Loucy (cell line): ENCODE measurements at regions not wholly inside any gene's neighbourhood (a gene's known extent, or its start where the extent isn't known, plus 50 kb on each side); places are given as distances from the start of the nearest gene placed in this dataset.

Experiments used
- H2AFZ ChIP-seq: fragments of 200-600 bp; sonication (generic); 2 replicates; pipeline ENCODE4 v1.6.0; 2016; ENCODE audit warnings: antibody characterized with exemption, mild to moderate bottlenecking, low read length, moderate library complexity
- H3F3A ChIP-seq: fragments of 200-600 bp; 2 replicates; pipeline ENCODE4 v1.6.0; 2016; ENCODE audit warnings: antibody characterized with exemption, low read depth, mild to moderate bottlenecking
- H3K27me3 ChIP-seq: fragments of 200-600 bp; sonication (generic); 2 replicates; pipeline ENCODE4 v1.6.1; 2014; ENCODE audit warnings: low read length, mild to moderate bottlenecking; ENCODE audit not compliant: insufficient read depth, poor library complexity, severe bottlenecking
- H3K36me3 ChIP-seq: fragments of 200-600 bp; sonication (generic); 2 replicates; pipeline ENCODE4 v1.6.1; 2016; ENCODE audit warnings: low read length; ENCODE audit not compliant: insufficient read depth
- H3K4me1 ChIP-seq: fragments of 200-600 bp; sonication (generic); 2 replicates; pipeline ENCODE4 v1.5.1; 2014; ENCODE audit warnings: low read length, mild to moderate bottlenecking; ENCODE audit not compliant: insufficient read depth, poor library complexity, severe bottlenecking
- H3K4me2 ChIP-seq: fragments of 200-600 bp; sonication (generic); 2 replicates; pipeline ENCODE4 v1.6.0; 2014; ENCODE audit warnings: antibody characterized with exemption, low read length, low read depth, mild to moderate bottlenecking; ENCODE audit not compliant: poor library complexity, severe bottlenecking
- H3K4me3 ChIP-seq: fragments of 200-600 bp; sonication (generic); 2 replicates; pipeline ENCODE4 v1.5.1; 2014; ENCODE audit warnings: low read length, mild to moderate bottlenecking, mixed read lengths; ENCODE audit not compliant: poor library complexity, severe bottlenecking
- H3K79me2 ChIP-seq: fragments of 200-600 bp; sonication (generic); 2 replicates; pipeline ENCODE4 v1.6.1; 2014; ENCODE audit warnings: low read length; ENCODE audit not compliant: insufficient read depth
- H3K9ac ChIP-seq: fragments of 200-600 bp; sonication (generic); 2 replicates; pipeline ENCODE4 v1.6.0; 2014; ENCODE audit warnings: mild to moderate bottlenecking, low read depth, low read length, moderate library complexity; ENCODE audit not compliant: poor library complexity, severe bottlenecking
- H3K9me2 ChIP-seq: fragments of 200-600 bp; sonication (generic); replicated peaks from 2 replicates; pipeline ENCODE4 v1.6.1; 2016; ENCODE audit warnings: low read depth, low read length, mixed read lengths
- H3K9me3 ChIP-seq: fragments of 200-600 bp; sonication (generic); 2 replicates; pipeline ENCODE4 v1.6.1; 2014; ENCODE audit warnings: mild to moderate bottlenecking, antibody characterized with exemption, low read length, low read depth; ENCODE audit not compliant: insufficient read depth
- H4K20me1 ChIP-seq: fragments of 200-600 bp; sonication (generic); 2 replicates; pipeline ENCODE4 v1.6.0; 2014; ENCODE audit warnings: antibody characterized with exemption, low read length, mild to moderate bottlenecking; ENCODE audit not compliant: insufficient read depth, poor library complexity, severe bottlenecking
- CTCF ChIP-seq: fragments of 200-600 bp; sonication (generic); conservative IDR thresholded peaks from 2 replicates; pipeline ENCODE4 v1.5.1; 2014; ENCODE audit warnings: mild to moderate bottlenecking, antibody characterized with exemption, low read length
- EZH2phosphoT487 ChIP-seq: fragments of 200-600 bp; IDR thresholded peaks from 2 replicates; pipeline ENCODE4 v1.6.1; 2018; ENCODE audit warnings: antibody characterized with exemption, mild to moderate bottlenecking, moderate library complexity, borderline replicate concordance

GRCh38 chr6:91173651-91174050 lies 586.8 kb upstream of the MAP3K7 start:
- Histone ChIP-seq H3K36me3 (no peaks in the 10 kb centered on the region), H3K9ac (no peak overlapping the region), H3K79me2 (no peaks in the 10 kb centered on the region), H3F3A (no peaks in the 10 kb centered on the region), H4K20me1 (no peaks in the 10 kb centered on the region), H3K4me1 (no peaks in the 10 kb centered on the region), H3K4me3 (no peak overlapping the region), H3K9me2 (no peaks in the 10 kb centered on the region), H3K27me3 (no peaks in the 10 kb centered on the region), H3K4me2 (no peak overlapping the region), H3K9me3 (no peaks in the 10 kb centered on the region), H2AFZ (no peak overlapping the region)
- TF ChIP-seq CTCF: no peak
- no peak for TF ChIP-seq EZH2phosphoT487

DNA sequence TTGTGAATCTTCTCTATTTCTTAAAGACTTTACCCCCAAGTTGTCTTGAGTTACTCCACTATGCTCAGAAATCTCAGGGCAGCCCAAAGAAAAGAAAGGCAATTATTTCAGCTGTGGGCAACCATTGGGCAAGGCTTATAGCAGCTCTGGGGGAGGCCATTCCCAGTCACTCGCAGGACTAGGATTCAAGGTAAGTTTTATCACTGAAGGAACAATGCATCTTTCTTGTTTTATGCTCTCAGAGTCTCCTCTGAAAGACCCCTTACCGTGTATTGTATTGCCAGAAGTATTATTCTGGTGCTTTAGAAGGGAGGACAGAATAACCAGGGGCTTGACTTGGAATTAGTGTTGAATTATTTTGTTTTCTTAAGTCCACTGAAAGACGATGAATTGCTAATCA lies 586.3 kb upstream of the MAP3K7 start:
- no peaks in the 10 kb centered on the region for H4K20me1 ChIP-seq
- H3K9me3 ChIP-seq: no peaks in the 10 kb centered on the region
- no peaks in the 10 kb centered on the region for H3F3A ChIP-seq
- H3K79me2 ChIP-seq: no peaks in the 10 kb centered on the region
- no peaks in the 10 kb centered on the region for H3K36me3 ChIP-seq
- TF ChIP-seq CTCF: no peak
- H3K27me3 ChIP-seq: no peaks in the 10 kb centered on the region
- H3K4me3 ChIP-seq: no peak overlapping the region
- H2AFZ ChIP-seq: no peak overlapping the region
- H3K4me1 ChIP-seq: no peaks in the 10 kb centered on the region
- no peak overlapping the region for H3K4me2 ChIP-seq
- no peak overlapping the region for H3K9ac ChIP-seq
- no peaks in the 10 kb centered on the region for H3K9me2 ChIP-seq

DNA sequence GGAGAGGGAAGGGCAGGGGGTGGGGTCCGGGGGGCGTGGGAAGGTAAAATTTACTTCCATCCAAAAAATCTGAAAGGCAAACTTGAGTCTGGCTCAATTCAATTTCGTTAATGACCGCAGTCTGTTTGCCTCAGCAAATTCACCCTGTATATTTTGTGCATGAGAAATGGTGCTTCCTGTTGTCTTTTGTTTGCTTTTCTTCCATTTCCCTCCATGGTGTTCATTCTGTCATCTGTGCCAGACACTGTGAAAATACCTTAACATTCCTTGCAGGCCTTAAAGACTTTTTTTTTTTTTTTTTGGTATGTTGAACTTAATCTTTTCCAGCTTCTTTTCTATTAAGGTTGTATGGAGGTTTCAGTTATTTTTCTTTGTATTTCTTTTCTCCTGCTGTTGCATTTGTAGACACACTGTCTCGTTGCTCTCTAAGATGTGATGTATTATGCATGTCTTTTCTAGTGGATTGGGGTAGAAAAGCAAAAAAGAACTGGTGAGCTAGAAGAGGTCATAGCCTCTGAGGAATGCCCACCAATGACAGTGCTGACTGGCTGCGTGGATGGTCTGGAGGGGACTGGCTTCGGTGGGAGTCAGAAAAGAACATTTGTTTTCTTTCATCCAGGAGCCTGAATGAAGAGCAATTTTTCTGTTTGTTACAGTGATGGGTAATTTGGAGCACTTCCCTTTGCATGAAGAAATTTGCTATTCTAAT lies 585.0 kb upstream of the MAP3K7 start:
- no peak overlapping the region for H2AFZ ChIP-seq
- no peak overlapping the region for H3K4me3 ChIP-seq
- H3K4me2 ChIP-seq: no peak overlapping the region
- TF ChIP-seq CTCF (no peak), EZH2phosphoT487 (no peak)
- H3K27me3 ChIP-seq: no peaks in the 10 kb centered on the region
- H3K9me3 ChIP-seq: no peaks in the 10 kb centered on the region
- no peaks in the 10 kb centered on the region for H4K20me1 ChIP-seq
- H3K79me2 ChIP-seq: no peaks in the 10 kb centered on the region
- H3F3A ChIP-seq: no peaks in the 10 kb centered on the region
- H3K9me2 ChIP-seq: no peaks in the 10 kb centered on the region
- H3K9ac ChIP-seq: no peak overlapping the region
- no peaks in the 10 kb centered on the region for H3K36me3 ChIP-seq
- no peaks in the 10 kb centered on the region for H3K4me1 ChIP-seq
